ENCODE measurements at regions not wholly inside any gene's neighbourhood (a gene's known extent, or its start where the extent isn't known, plus 50 kb on each side); places are given as distances from the start of the nearest gene placed in this dataset.
"Not testable (repeated sequence)": the region's sequence is repeated elsewhere in the genome, so short reads cannot be mapped to it uniquely, and the experiment has no call there.

DNA sequence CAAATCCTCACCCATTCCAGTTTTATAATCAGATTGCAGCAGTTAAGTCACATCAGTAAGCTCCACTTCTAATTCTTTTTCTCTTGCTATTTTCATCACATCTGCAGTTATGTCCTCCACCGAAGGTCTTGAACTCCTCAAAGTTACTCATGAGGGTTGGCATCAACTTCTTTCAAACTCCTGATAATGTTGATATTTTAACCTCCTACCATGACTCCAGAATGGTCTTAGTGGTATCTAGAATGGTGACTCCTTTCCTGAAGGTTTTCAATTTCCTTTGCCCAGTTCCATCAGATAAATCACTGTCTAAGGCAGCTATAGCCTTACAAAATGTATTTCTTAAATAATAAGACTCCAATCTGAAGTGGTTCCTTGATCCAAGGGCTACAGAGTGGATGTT is 53.8 kb upstream of the EDIL3 start:
- Histone ChIP-seq H3K36me3 (ENCODE audit: insufficient read depth, low read length) (no peaks in the 10 kb centered on the region), H3K4me3 (ENCODE audit: low read depth, low read length) (peak overlapping the region; percentile 3; the same call in 1 of the 2 replicates), H3K4me1 (ENCODE audit: control insufficient read depth, insufficient read depth, low read length, unreplicated experiment) (peaks cover 21% of the 10 kb centered on the region), H2AFZ (ENCODE audit: low read length, unreplicated experiment) (no peak overlapping the region), H3K27ac (ENCODE audit: low read depth, low read length) (peak overlapping the region; percentile 76), H3K79me2 (ENCODE audit: control insufficient read depth, insufficient read depth, low read length, unreplicated experiment) (no peaks in the 10 kb centered on the region), H3K27me3 (ENCODE audit: insufficient read depth, low read length) (no peaks in the 10 kb centered on the region)

DNA sequence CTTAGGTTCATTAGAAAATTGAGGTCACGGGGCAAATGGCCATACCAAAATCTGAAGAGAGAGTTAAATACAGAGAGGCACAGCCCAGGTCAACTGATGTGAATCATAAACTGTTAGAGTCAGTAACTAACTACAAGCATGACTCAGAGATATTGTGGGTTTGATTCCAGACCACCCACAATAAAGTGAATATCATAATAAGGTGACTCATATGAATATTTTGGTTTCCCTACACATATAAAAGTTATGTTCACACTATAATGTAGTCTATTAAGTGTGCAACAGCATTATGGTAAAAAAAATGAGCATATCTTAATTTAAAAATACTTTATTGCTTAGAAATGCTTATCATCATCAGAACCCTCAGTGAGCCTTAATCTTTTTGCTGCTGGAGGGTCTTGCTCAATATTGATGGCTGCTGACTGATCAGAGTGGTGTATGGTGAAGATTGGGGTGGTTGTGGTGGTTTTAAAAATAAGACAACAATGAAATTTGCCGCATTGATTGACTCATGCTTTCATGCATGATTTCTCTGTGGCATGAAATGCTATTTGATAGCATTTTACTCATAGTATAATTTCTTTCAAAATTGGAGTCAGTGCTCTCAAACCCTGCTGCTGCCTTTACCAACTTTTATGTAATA is 53.1 kb upstream of the EDIL3 start:
- no peaks in the 10 kb centered on the region for H3K27me3 ChIP-seq (ENCODE audit: insufficient read depth, low read length)
- H3K27ac ChIP-seq (ENCODE audit: low read depth, low read length), result peak overlapping the region; percentile 76
- H2AFZ ChIP-seq (ENCODE audit: low read length, unreplicated experiment), result no peak overlapping the region
- H3K79me2 ChIP-seq (ENCODE audit: control insufficient read depth, insufficient read depth, low read length, unreplicated experiment), result no peaks in the 10 kb centered on the region
- H3K4me3 ChIP-seq (ENCODE audit: low read depth, low read length), result no peak overlapping the region
- H3K4me1 ChIP-seq (ENCODE audit: control insufficient read depth, insufficient read depth, low read length, unreplicated experiment), result peaks cover 24% of the 10 kb centered on the region
- no peaks in the 10 kb centered on the region for H3K36me3 ChIP-seq (ENCODE audit: insufficient read depth, low read length)

DNA sequence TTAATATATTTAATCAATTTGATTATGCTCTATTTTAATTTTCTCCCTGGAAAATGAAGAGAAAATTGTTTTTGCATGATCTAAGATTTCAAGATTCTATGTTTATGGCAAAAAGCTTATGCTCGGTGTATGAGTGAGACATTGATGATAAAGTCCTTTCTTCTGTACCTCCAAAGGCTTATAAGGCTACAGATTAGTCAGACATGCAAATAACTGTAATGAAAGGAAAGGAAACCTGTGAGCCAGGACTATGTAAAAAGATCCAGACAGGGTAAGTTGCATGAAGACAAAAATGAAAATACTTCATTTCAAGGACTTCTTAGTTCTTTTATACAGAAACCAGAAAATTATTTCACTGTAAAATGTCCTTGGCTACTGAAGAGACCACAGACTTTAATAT is 52.2 kb upstream of the EDIL3 start:
- Histone ChIP-seq H3K4me3 (ENCODE audit: low read depth, low read length) (no peak overlapping the region), H2AFZ (ENCODE audit: low read length, unreplicated experiment) (peak overlapping the region; percentile 15), H3K27ac (ENCODE audit: low read depth, low read length) (peak overlapping the region; percentile 76), H3K4me1 (ENCODE audit: control insufficient read depth, insufficient read depth, low read length, unreplicated experiment) (peaks cover 24% of the 10 kb centered on the region), H3K79me2 (ENCODE audit: control insufficient read depth, insufficient read depth, low read length, unreplicated experiment) (no peaks in the 10 kb centered on the region), H3K36me3 (ENCODE audit: insufficient read depth, low read length) (no peaks in the 10 kb centered on the region), H3K27me3 (ENCODE audit: insufficient read depth, low read length) (no peaks in the 10 kb centered on the region)

DNA sequence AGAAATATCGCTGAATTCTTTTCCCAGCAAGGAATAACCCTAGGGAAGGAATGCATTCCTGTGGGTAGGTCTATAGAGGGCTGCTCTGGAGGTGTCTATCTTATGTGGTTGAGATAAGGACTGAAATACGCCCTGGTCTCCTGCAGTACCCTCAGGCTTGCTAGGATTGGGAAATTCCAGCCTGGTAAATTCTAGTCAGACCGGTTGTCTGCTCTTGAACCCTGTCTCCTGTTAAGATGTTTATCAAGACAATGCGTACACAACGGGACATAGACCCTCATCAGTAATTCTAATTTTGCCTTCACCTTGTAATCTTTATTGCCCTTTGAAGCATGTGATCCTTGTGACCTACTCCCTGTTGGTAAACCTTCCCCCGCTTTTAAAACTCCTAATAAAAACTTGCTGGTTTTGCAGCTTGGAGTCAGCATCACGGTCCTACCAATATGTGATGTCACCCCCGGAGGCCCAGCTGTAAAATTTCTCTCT is 51.2 kb upstream of the EDIL3 start:
- H2AFZ ChIP-seq (ENCODE audit: low read length, unreplicated experiment); H3K27me3 ChIP-seq (ENCODE audit: insufficient read depth, low read length): not testable (repeated sequence)

More for the DNA sequence above, 51.2 kb upstream of the EDIL3 start:
- not testable (repeated sequence) for H3K4me3 ChIP-seq (ENCODE audit: low read depth, low read length); H3K27ac ChIP-seq (ENCODE audit: low read depth, low read length); H3K79me2 ChIP-seq (ENCODE audit: control insufficient read depth, insufficient read depth, low read length, unreplicated experiment); H3K36me3 ChIP-seq (ENCODE audit: insufficient read depth, low read length)
- peaks cover 24% of the 10 kb centered on the region for H3K4me1 ChIP-seq (ENCODE audit: control insufficient read depth, insufficient read depth, low read length, unreplicated experiment)

Measured in ACC112 (cell line).